GM19452 (cell line): ENCODE measurements at regions not wholly inside any gene's neighbourhood (a gene's known extent, or its start where the extent isn't known, plus 50 kb on each side); places are given as distances from the start of the nearest gene placed in this dataset.

ENCODE experiments used
- ATAC-seq: cut with Tn5 transposase; IDR thresholded peaks from one replicate; pipeline ENCODE4 v1.9.1; 2021; ENCODE audit not compliant: unreplicated experiment

GRCh38 chr12:118606690-118607089 is 230.3 kb downstream of the SUDS3 start:
- ATAC-seq, result no peak

GRCh38 chr12:118607831-118608230 is 231.5 kb downstream of the SUDS3 start:
- no peak for ATAC-seq

DNA sequence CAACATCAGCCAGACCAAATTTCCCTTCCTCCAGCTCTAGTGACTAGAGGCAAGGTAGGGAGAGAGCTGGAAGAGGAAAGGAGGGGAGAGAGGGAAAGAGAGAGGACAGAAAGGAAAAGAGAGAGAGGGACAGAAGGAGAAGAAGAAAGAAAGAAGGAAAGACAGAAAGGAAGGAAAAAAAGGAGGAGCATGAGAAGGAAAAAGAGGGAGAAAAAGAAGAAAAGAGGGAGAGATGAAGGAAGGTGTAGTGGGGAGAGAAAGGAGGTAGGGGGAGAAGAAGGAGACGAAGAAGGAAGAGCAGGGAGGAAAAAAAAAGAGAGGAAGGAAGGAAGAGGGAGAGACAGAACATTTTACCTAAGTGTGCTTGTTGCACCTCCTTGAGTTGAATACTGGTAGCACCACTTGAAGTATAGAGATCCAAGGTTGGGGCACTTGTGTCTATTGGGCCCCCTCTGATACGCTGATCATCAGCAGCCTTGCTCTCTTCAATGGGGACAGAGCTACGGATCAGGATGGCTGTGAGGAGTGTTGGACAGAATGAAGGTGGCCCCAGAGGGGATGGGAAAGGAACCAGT is 232.5 kb downstream of the SUDS3 start:
- ATAC-seq, result no peak

DNA sequence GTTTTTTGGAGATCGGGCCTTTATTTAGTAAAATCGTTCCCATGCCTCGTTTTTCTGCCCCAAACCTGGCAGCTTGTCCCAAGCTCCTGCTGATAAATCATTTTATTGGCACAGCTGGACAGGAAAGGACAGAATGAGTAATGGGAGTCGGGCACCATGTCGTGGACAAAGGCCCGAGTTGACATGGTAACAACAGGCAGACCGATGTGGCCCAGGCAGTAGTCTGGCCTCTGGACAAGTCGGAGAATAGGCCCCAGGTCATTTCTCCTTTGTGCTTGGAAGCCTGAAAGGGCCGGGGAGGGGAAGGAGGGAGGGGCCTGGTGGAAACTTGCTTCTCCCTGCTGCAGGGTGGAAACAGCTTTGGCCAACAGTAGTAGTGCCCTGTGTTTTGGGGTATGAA is 234.9 kb downstream of the SUDS3 start:
- ATAC-seq, result no peak

GRCh38 chr12:118611770-118612169 is 235.4 kb downstream of the SUDS3 start:
- no peak for ATAC-seq

DNA sequence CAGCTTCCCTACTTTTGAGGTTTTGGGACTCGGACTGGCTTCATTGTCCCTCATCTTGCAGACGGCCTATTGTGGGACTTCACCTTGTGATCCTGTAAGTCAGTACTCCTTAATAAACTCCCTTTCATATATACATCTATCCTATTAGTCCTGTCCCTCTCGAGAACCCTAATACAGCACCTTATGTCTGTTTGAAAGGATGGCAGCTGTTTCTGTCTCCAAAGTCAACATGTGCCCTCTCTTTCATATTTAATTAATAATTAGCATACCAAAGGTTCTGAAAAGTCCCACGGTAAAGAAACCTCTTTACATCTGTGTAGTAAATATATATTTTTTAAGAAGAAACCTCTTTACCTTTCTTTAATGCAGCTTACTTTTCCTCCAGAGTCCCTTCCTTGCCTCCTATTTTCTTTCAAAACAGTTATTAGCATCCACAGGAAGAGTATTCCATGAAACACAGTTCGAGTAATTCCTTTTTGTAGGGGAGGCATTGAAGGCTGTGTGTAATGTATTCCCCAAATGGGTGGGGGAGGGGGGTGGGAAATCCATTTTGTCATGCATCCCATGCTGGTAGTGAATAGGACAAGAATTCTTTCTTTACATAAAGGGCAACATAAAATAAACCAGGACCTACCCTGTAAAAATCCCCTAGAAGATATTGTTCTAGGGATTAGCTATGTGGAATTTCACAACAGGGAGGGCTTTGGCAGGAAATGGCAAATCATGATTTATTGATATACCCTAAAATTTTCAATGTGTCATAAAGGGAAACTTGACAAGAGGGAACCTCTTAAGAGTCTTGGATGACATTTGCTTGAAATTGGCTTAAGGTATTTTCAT is 241.5 kb downstream of the SUDS3 start:
- no peak for ATAC-seq

DNA sequence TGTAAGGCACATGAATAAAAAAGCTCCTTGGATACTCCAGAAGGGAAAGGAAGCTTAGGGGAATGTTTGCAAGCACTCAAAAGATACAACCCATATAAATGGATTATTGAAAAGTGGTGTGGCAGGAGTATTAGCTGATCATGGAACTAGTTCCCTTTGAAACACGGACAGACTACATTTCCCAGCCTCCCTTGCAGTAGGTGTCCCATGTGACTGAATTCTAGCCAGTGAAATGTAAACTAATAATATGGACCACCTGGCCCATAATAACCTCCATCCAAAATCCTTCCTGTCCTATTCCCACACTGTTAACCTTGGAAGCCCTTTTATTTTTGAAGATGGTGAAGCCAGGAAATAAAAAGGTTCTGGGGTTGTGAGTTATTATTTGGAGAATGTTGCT is 242.3 kb downstream of the SUDS3 start:
- no peak for ATAC-seq

- ATAC-seq, result no peak
Observed at GRCh38 chr12:118625050-118625675, 248.8 kb downstream of the SUDS3 start.

GRCh38 chr12:118633071-118633470 is 256.7 kb downstream of the SUDS3 start:
- no peak for ATAC-seq

- ATAC-seq, result no peak
Observed at GRCh38 chr12:118635276-118635675, 258.9 kb downstream of the SUDS3 start.

DNA sequence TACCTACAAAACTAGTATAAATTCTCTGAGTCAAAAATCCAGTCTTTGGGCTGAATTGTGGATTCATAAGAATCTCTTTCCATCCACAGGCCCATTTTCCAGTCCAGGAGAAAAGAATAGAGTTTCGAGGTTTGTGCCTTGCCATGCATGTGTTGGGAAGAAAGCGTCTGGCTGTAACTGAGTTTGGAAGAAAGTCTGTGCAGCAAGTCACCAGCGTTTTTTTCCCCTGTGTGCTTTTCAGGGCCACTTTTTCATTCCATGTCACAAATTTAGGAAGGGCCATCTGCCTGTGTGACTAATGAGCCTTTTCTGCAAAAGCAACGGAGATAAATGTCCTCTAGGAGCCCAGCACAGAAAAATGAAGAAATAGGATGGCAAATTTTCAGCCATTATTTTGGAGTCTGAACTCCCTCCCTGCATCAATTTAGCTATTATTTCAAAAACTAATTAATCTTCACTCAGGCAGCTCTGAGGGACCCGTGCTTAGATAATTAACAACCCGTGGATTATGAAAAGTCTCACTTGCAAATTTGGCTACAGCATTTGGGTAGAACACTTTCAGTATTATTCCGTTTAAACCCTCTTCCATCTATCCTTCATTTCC is 261.5 kb downstream of the SUDS3 start:
- ATAC-seq, result no peak

- ATAC-seq, result no peak
Observed at GRCh38 chr12:118641249-118641648, 264.9 kb downstream of the SUDS3 start.

DNA sequence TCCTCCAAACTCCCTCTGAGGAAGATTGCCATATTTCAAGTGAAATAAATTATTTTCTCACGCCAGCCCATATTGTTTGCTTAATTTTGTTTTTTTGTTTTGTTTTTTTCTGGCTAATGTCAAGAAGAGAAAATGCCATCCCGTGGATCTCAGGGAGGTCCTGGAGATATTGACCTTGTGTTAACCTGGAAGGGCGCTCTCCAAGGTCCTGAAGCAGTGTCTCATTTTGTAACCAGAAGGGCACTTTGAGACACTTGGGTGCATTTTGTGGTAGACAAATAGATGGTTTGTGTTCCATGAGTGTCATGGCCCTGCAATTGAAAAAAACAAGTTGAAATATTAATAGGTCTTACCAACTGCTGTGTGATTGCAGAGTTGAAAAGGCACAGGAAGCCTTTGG is 268.9 kb downstream of the SUDS3 start:
- ATAC-seq, result no peak

- no peak for ATAC-seq
Observed at GRCh38 chr12:118649765-118650585, 273.6 kb downstream of the SUDS3 start.

GRCh38 chr12:118650586-118650960 is 274.2 kb downstream of the SUDS3 start:
- no peak for ATAC-seq

DNA sequence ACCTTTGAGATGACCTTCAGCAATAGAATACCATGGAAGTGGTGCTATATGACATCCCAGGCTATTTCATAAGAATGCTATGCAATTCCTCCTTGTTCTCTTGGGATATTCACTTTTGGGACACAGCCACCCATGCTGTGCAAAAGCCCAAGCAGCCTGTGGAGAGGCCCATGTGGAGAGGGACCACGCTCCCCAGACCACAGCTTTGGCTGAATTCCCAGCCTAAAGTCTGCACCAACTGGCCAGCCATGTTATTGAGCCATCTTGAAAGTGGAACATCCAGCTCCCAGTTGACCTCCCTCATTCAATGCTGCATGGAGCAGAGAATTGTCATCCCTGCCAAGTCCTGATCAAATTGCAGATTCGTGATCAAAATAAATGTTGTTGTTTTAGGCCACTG is 275.1 kb downstream of the SUDS3 start:
- ATAC-seq, result no peak

- ATAC-seq, result no peak
Observed at GRCh38 chr12:118655588-118655987, 279.2 kb downstream of the SUDS3 start.

- ATAC-seq, result no peak
Observed at GRCh38 chr12:118680356-118680963, 300.9 kb upstream of the SRRM4 start.

DNA sequence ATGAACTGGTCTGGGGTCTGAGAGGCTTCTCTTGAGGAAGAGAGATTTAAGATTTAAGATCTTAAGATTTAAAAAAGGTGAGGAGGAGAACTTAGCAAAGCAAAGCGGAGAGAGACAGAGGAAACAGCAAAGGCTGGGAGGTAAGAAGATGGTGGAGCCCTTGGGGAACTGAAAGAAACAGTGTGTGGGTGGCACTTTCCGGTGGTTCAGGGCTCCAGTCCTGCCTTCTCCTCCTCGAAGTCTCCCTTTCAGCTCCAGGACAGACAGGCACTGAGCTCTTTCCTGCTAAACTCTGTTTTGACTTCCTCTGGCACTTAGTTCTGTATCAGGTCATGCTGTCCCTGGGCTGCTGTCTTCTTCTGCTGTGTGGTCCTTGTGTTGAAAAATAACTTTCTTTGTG is 298.7 kb upstream of the SRRM4 start:
- no peak for ATAC-seq

GRCh38 chr12:118685983-118686607 is 295.2 kb upstream of the SRRM4 start:
- no peak for ATAC-seq
